ENCODE measurements at regions not wholly inside any gene's neighbourhood (a gene's known extent, or its start where the extent isn't known, plus 50 kb on each side); places are given as distances from the start of the nearest gene placed in this dataset.
"Not testable (repeated sequence)": the region's sequence is repeated elsewhere in the genome, so short reads cannot be mapped to it uniquely, and the experiment has no call there.

- no peak for DNase-seq (ENCODE audit: low spot score)
- intact Hi-C loops (cut with DNase I): no loop called here
Measured at GRCh38 chr4:155488691-155489090, 111.9 kb upstream of the MAP9 start.

- intact Hi-C loops (cut with DNase I): no loop called here
- no peak for DNase-seq (ENCODE audit: low spot score)
Measured at GRCh38 chr4:155487210-155487609, 110.4 kb upstream of the MAP9 start.

DNA sequence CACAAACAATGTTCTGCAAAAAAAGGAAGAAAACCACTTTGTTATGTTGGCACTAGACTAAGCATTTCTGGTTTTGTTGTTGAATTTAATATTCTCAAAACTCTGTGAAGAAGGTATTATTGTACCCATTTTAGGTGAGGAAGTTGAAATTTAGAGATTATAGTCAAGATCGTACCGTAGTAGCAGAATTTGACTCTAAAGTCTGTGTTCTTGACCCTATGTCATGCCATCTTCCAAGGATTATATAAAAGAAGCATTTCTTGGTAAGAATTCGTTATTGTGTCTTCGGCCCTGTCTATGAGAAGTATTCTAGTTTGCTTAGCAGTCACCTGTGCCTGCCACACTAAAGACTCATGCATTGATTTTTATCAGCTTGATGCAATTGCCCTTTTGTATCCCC lies 104.4 kb upstream of the MAP9 start:
- intact Hi-C loops (cut with DNase I): no loop called here
- no peak for DNase-seq (ENCODE audit: low spot score)

DNA sequence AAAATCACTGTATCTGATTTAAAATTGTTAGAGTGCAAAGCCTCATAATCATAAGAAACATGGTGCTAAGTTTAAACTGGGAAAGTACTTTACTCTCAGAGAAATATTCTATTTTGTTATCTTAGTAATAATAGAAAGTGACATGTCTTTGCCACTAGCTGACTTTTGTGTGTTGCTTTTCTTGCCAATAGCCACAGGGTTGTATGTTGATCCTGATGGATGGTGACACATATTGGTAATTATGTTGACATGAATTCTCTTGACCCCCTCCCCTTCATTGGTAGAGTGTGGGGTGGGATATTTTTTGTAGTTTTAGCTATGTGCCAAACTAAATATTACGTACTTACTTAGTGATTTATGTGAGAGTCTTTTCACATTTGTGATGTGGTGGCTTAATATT lies 103.1 kb upstream of the MAP9 start:
- intact Hi-C loops (cut with DNase I): no loop called here
- no peak for DNase-seq (ENCODE audit: low spot score)

- intact Hi-C loops (cut with DNase I): no loop called here
- DNase-seq (ENCODE audit: low spot score): no peak
Measured at GRCh38 chr4:155478336-155478835, 101.6 kb upstream of the MAP9 start.

DNA sequence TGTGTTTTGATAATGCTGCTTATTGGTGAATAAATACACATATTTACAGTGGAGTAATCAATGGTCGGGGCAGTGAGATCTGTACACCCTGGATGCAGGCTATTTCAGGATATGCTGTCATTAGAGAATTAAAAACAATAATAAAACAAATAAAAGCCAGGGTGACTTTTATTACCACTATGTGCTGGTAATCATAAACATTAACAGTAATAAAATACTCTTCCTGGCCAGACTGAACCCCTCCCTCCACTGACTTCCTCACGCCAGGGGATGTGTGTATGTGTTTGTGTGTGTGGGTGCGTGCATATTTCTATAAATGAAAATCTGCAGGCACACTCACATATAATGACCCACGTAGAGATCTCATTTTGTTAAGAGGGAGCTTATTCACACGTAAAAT lies 98.0 kb upstream of the MAP9 start:
- intact Hi-C loops (cut with DNase I): no loop called here

GRCh38 chr4:155473420-155474095 lies 96.8 kb upstream of the MAP9 start:
- DNase-seq (ENCODE audit: low spot score): no peak
- intact Hi-C loops (cut with DNase I): no loop called here

More for the DNA sequence above, 98.0 kb upstream of the MAP9 start:
- no peak for DNase-seq (ENCODE audit: low spot score)

DNA sequence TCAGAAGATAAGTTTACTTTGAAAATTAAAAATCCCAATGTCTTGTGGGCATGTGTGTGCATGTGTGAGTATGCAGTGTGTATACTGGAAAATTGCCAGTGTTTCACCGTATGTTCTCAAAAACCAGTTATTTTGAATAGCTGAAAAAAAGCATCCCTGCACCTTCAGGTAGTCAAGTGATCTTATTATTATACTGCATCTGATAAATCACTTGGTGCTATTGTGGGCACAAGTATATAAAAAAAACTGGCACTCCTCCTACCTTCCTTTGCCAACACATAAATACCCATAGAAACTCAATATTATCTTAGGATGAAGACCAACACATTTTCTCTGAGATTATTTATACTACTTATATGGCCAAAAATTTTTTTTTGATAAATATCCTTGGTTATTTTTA lies 91.5 kb upstream of the MAP9 start:
- intact Hi-C loops (cut with DNase I): no loop called here
- no peak for DNase-seq (ENCODE audit: low spot score)

DNA sequence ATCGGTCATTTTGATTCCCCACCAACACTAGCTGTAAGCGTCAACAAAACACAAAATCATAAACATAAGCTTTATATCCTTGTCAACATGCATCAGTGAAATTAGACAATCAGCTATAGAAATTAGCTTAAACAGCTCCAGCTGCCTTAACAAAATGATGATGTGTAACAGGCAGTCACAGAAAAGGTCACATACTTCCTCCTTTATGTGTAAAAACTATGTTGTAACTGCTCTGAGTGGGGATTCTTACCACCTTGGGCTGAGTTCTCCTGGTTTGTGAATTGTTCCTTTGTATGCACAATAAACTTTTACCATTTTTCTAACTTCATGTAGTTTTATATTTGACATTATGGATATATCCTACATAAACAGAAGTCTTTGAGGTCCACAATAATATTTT lies 73.9 kb upstream of the MAP9 start:
- no peak for DNase-seq (ENCODE audit: low spot score)
- intact Hi-C loops (cut with DNase I): no loop called here

DNA sequence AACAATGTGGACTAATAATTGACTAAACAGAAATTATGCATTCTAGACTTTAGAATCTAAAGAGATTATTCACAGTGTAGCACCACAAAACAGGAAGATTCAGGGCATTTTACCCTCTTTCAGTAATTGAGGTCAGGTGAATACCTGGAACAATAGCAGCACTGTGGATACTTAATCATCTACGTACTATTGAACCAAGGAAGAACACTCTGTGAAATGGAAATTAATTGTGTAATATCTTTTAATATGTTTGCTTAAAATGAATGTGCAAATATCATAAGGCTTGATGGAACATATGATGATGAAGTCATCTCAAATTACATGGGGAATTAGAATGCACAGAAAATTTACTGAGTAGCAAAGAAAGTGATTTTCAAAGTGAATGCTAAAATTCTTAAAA lies 68.5 kb upstream of the MAP9 start:
- intact Hi-C loops (cut with DNase I): loop anchor here (10.0 kb wide), 1 partner anchor 509 kb away; the partner anchor contains the start of gene CTSO
- DNase-seq (ENCODE audit: low spot score): no peak

DNA sequence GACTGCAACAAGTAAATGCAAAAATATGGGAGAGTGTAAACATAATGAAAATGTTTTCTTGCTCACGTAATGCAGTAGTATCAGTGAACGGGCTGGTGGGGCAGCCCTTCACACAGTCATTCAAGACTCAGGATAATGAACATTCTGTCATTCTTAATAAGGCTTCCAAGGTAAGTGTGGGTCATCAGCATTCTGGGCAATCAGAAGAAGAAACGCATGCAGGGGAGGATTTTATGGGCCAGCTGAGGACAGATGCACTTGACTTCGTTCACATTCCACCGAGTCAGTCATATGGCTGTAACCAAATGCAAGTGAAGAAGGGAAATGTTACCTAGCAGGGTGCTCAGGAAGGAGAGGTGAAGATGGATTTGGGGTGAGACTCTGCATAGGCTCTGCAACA lies 68.0 kb upstream of the MAP9 start:
- intact Hi-C loops (cut with DNase I): loop anchor here (5.0 to 10.0 kb wide), 2 partner anchors 68 to 510 kb away; partner anchors contain the start of gene CTSO
- DNase-seq (ENCODE audit: low spot score): no peak

- peak; percentile 88 for DNase-seq (ENCODE audit: low spot score)
- intact Hi-C loops (cut with DNase I): loop anchor here (2.0 to 10.0 kb wide), 3 partner anchors 70 to 512 kb away; partner anchors contain the start of gene CTSO
Measured at GRCh38 chr4:155442267-155443105, 65.7 kb upstream of the MAP9 start.

DNA sequence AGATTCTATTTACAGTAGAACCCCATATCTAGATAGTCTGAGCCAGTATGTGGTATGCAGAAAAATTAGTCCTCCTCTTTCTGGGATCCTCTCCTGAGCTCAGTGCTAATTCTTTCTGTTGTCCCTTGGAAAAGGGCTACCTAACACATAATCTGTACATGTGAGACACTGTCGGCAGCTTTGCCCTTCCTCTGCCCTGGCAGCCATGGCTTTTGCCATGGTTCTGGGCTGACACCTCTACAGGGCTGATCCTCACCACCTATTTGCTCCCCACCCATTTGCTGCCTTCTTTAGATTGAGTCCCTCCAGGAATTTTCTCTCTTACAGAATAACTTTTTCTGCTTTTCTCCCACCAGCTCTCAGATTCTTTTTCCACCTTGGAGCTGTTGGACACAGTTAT lies 64.7 kb upstream of the MAP9 start:
- DNase-seq (ENCODE audit: low spot score): no peak
- intact Hi-C loops (cut with DNase I): loop anchor here (5.0 to 10.0 kb wide), 2 partner anchors 71 to 513 kb away; partner anchors contain the start of gene CTSO

DNA sequence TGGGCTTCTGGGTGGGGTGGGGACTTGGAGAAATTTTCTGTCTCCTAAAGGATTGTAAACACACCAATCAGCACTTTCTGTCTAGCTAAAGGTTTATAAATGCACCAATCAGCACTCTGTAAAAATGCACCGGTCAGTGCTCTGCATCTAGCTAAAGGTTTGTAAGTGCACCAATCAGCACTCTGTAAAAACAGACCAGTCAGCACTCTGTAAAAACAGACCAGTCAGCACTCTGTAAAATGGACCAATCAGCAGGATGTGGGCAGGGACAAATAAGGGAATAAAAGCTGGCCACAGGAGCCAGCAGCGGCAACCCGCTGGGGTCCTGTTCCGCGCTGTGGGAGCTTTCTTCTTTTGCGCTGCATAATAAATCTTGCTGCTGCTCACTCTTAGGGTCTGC lies 63.0 kb upstream of the MAP9 start:
- intact Hi-C loops (cut with DNase I): loop anchor here (5.0 to 10.0 kb wide), 2 partner anchors 73 to 515 kb away; partner anchors contain the start of gene CTSO
- DNase-seq (ENCODE audit: low spot score): not testable (repeated sequence)

DNA sequence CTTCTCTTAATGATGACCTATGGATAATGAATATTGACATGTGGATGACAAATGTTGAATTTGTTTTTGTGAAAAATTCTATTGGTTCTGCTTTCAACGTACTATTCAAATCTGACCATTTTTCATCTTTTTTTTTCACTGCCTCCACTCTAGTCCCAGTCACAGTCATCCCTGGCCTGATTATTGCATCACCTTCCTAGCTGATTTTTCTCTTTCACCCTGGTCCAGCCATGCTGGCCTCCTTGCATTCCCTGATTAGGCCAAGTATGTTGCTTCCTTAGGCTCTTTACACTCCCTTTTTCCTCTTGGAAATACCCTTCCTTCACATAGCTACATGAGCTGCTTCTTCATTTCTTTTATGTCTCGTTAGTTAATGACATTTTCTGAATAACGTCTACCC lies 58.1 kb upstream of the MAP9 start:
- no peak for DNase-seq (ENCODE audit: low spot score)
- intact Hi-C loops (cut with DNase I): no loop called here

GRCh38 chr4:155434366-155434765 lies 57.6 kb upstream of the MAP9 start:
- intact Hi-C loops (cut with DNase I): no loop called here
- no peak for DNase-seq (ENCODE audit: low spot score)

DNA sequence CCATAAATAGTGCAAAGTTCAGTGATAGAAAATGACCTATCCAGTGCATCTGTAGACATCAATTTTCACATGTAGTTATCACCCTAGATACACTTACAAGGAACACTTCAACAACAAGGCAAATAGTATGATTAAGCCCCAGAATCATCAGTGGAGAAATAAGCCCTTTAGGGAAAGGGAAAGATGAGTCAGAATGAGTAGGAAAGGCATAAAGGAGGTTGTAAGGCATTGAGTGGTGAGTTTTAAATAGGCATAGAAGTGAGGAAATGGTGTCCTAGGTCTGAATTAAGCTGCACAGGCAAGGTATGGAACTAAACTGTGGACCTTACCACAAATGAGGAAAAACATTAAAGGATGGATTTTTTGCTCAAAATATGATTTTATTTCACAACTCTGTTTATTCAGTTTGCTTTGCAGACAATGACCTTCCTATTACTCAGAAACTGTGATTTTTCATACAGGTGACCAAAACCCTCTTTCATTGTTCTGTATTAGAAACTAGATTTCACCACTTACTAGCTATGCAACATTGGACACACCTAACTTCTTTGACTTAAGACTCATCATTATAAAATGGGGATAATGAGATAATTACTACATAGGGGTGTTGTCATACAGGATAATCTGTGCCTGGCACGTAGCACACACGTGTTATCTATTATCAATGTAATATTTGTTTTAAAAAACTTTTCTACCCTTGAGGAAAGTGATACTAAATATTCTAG lies 57.0 kb upstream of the MAP9 start:
- DNase-seq (ENCODE audit: low spot score): no peak
- intact Hi-C loops (cut with DNase I): no loop called here

DNA sequence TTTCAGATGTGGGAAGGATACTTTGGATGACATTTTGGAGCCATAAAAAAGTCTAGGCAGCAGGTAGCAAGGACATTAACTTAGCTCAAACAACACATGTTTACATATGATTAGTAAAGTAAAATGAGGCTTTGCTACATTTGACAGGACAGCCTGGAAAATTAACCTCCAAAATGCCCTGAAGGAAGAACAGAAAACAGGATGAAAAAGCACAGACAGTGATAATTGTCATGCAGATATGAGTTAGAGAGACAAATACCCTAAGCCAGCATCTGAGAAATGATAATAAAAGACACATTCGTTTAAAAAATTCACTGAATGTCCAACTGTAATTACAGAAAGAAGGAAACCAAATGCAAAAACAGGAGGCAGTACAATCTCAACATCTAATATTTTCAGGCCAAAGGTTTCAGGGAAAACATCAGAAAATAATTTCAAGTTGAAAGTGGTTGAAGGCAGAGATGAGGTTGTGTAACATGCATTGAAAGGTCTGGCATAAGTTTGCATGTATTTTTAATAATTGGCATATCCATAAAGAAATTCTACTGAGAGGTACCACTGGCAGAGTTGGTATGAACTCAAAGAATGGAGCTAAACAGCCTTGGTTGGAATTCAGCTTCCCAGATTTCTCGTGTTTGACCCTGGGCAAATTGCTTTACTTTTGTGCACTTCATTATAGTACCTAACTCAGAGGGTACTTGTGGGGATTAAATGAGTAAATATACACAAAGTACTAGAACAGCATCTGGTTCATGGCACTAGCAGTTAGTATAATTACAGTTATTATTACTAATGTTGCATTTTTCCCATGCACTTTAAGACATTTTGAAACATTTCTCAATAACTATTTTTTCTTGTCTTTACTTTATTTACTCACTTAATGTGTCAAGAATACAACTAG lies 54.4 kb upstream of the MAP9 start:
- intact Hi-C loops (cut with DNase I): no loop called here

DNA sequence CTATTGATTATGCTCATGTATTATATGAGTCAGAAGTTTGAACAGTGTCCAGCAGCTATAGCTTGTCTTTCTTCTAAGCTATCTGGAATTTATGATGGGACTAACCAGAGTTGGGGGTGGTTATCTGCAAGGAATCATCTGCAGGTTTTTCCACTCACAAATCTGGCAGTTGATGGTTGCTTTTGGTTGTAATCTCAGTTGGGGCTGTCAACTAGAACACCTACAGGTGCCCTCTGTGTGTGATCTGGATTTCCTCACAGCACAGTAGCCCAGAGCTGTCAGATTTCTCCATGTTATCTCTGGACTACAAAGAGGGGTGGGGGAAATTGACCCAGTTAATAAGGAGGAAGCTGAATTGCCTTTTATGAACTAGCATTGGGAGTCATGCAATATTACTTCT lies 51.4 kb upstream of the MAP9 start:
- no peak for DNase-seq (ENCODE audit: low spot score)
- intact Hi-C loops (cut with DNase I): no loop called here

More for the DNA sequence above, 54.4 kb upstream of the MAP9 start:
- no peak for DNase-seq (ENCODE audit: low spot score)
